ENCODE measurements at regions not wholly inside any gene's neighbourhood (a gene's known extent, or its start where the extent isn't known, plus 50 kb on each side); places are given as distances from the start of the nearest gene placed in this dataset.

DNA sequence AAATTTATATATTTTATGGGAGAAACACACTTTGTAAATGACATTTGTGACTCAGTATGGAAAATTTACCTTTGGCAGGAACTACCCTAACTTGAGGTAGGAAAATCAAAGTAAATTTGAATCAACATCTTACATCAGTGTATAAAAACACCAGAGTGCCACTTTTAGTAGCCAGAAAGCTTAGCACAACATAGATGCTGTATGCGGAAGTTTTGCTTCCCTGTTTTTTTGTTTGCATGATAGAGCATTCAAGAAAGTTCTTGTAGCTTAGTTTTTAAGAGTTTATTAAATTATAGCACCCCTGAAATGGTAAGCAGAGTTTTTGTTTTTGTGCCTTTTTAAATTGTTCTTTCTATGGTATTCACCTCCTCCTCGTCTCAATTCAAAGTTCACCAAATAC lies 120.8 kb upstream of the RAP2B start:
- ChIA-PET POLR2A (ENCODE audit: low non-redundant PET) (no interaction called here), CTCF (interaction anchor here (0.6 kb wide), 1 partner anchor 27 kb away, joined by 3 read pairs; no protein-coding TSS in a partner anchor)
- no peak overlapping the region for H3K27ac ChIP-seq
- no peak for DNase-seq (ENCODE audit: low spot score)
- TF ChIP-seq, protein P1, sequence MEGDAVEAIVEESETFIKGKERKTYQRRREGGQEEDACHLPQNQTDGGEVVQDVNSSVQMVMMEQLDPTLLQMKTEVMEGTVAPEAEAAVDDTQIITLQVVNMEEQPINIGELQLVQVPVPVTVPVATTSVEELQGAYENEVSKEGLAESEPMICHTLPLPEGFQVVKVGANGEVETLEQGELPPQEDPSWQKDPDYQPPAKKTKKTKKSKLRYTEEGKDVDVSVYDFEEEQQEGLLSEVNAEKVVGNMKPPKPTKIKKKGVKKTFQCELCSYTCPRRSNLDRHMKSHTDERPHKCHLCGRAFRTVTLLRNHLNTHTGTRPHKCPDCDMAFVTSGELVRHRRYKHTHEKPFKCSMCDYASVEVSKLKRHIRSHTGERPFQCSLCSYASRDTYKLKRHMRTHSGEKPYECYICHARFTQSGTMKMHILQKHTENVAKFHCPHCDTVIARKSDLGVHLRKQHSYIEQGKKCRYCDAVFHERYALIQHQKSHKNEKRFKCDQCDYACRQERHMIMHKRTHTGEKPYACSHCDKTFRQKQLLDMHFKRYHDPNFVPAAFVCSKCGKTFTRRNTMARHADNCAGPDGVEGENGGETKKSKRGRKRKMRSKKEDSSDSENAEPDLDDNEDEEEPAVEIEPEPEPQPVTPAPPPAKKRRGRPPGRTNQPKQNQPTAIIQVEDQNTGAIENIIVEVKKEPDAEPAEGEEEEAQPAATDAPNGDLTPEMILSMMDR (conservative IDR thresholded peaks at IDR 0.05; ENCODE audit: low read depth): no peak

DNA sequence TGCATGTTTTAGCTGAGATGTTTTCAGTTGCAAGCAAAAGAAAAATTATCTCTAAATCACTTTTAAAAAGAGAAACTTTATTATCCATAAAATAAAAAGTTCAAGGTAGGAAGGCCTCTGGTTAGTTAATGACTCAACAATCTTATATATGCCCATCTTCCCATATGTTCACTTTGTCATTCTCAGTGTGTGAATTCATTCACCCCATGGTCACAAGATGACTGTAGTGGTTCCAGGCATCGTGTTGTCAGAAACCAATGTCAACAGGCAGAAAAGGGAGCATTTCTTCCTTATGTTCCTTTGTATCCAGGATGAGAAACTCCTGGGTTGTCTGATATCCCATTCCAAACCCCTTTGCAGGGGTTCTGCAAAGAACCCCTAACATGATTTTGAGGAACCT lies 119.9 kb upstream of the RAP2B start:
- no peak overlapping the region for H3K27ac ChIP-seq
- DNase-seq (ENCODE audit: low spot score): no peak
- ChIA-PET POLR2A (ENCODE audit: low non-redundant PET) (no interaction called here), CTCF (interaction anchor here (0.7 to 1.5 kb wide), 3 partner anchors 119 to 167 kb away, joined by 3 to 15 read pairs (median 3); partner anchors contain the start of gene RAP2B)
- TF ChIP-seq, protein P1 (conservative IDR thresholded peaks at IDR 0.05; ENCODE audit: low read depth): no peak

GRCh38 chr3:153043729-153044328 lies 118.2 kb upstream of the RAP2B start:
- TF ChIP-seq, protein P1 (conservative IDR thresholded peaks at IDR 0.05; ENCODE audit: low read depth): no peak
- ChIA-PET CTCF (interaction anchor here (0.6 to 1.5 kb wide), 9 partner anchors 8 to 738 kb away, joined by 3 to 15 read pairs (median 4); partner anchors contain the start of gene RAP2B), POLR2A (ENCODE audit: low non-redundant PET) (interaction anchor here (1.0 kb wide), 1 partner anchor 117 kb away, joined by 10 read pairs; no protein-coding TSS in a partner anchor)
- DNase-seq (ENCODE audit: low spot score): peak; percentile 38
- H3K27ac ChIP-seq: peak overlapping the region; percentile 91

DNA sequence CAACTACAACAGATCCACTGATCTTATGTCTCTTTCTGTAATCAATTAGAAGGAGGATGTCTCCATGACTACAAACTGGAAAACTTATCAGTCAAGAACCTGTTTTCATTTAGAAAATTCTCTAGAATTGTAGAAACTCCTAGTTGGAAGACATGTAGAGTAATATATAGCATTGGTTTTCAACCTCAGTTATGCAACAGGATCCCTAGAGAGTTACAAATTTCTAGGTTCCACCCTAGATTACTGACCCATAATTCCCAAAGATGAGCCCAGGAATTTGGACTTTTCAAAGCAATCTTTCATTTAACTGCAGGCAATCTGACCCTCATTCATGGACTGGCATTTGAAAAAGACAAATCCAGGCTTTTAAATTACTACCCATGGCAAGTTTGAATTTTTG lies 116.9 kb upstream of the RAP2B start:
- POLR2A ChIA-PET (ENCODE audit: low non-redundant PET): no interaction called here
- CTCF ChIA-PET: interaction anchor here (0.6 kb wide), 1 partner anchor 19 kb away, joined by 4 read pairs; no protein-coding TSS in a partner anchor
- DNase-seq (ENCODE audit: low spot score): no peak
- no peak overlapping the region for H3K27ac ChIP-seq
- TF ChIP-seq, protein P1 (conservative IDR thresholded peaks at IDR 0.05; ENCODE audit: low read depth): no peak

- no peak for DNase-seq (ENCODE audit: low spot score)
- CTCF ChIA-PET: interaction anchor here (0.6 to 1.4 kb wide), 4 partner anchors 8 to 1039 kb away, joined by 3 to 4 read pairs (median 4); no protein-coding TSS in a partner anchor
- POLR2A ChIA-PET (ENCODE audit: low non-redundant PET): no interaction called here
- TF ChIP-seq, protein P1 (conservative IDR thresholded peaks at IDR 0.05; ENCODE audit: low read depth): no peak
- H3K27ac ChIP-seq: peak overlapping the region; percentile 61; the same call in 1 of the 2 replicates
These were observed 111.0 kb upstream of the RAP2B start for GRCh38 chr3:153050978-153051377.

GRCh38 chr3:153051427-153052095 lies 110.5 kb upstream of the RAP2B start:
- ChIA-PET POLR2A (ENCODE audit: low non-redundant PET) (interaction anchor here (1.8 kb wide), 1 partner anchor 109 kb away, joined by 12 read pairs; no protein-coding TSS in a partner anchor), CTCF (interaction anchor here (0.5 to 1.4 kb wide), 5 partner anchors 8 to 293 kb away, joined by 3 to 4 read pairs (median 3); no protein-coding TSS in a partner anchor)
- peak overlapping the region; percentile 83 for H3K27ac ChIP-seq
- TF ChIP-seq, protein P1 (conservative IDR thresholded peaks at IDR 0.05; ENCODE audit: low read depth): no peak
- peak; percentile 79 for DNase-seq (ENCODE audit: low spot score)
